GM19043 (cell line): ENCODE measurements at regions not wholly inside any gene's neighbourhood (a gene's known extent, or its start where the extent isn't known, plus 50 kb on each side); places are given as distances from the start of the nearest gene placed in this dataset.
A peak's percentile ranks its signal among the peaks of the same experiment; 100 is the strongest.
"Not testable (repeated sequence)": the region's sequence is repeated elsewhere in the genome, so short reads cannot be mapped to it uniquely, and the experiment has no call there.

Experiments used
- ATAC-seq: cut with Tn5 transposase; IDR thresholded peaks from one replicate; pipeline ENCODE4 v1.9.1; 2021; ENCODE audit warnings: low read depth; ENCODE audit not compliant: unreplicated experiment

DNA sequence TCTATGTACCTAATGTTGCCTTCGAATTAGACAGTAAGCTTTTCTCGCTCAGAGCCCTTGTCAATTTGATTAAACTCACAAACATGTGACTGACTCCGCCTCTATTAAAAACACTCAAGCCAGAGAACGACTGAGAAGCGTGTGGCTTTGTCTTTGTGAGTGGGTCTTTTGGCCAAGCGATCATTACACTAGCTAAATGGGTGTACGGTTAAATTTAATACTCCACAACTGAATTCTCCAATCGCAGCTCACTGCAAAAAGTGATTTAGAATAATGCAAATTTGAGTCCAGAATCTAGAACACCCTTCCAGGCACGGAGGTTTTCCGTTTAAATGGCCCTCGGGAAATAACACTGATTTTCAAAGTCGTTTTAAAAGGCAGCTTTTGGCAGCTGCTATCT lies 253.7 kb downstream of the EFCAB11 start:
- ATAC-seq = no peak

DNA sequence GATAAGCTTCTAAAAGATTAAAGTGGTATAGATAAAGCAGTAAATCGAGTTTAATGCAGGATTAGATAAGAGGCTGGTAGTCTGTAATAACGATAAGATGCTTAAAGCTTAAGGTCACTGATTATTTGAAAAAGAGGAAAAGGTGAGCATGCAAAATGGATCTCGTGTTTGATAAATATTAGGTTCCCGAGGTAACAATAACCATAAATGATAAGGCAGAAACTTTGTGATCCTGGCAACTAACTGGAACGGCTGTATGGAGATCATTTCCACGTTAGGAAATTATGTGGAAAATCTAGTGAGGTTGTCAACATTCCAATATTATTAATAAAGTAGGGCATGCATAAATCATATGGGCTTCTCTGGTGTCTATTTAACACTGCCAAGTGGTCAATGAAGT lies 255.5 kb downstream of the EFCAB11 start:
- ATAC-seq = no peak

GRCh38 chr14:89697281-89698060 lies 257.1 kb downstream of the EFCAB11 start:
- ATAC-seq = no peak

DNA sequence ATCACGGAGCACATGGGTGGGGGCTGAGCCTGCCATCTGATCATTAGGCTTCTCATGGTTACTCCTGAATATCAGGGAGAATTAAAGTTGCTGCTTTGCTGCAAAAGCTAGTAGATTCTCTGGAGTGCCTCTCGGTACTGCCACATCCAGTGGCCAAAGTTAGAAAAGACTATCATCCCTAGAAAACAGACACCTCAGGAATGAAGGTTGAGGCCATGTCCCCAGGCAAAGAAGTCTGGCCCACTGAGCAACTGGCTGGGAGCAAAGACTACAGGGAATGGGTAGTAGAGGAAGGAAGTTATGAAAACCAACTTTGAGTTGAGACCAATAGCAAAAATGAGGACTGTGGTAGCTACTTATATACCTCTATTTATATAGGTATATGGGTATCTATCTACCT lies 258.7 kb downstream of the EFCAB11 start:
- ATAC-seq = no peak

DNA sequence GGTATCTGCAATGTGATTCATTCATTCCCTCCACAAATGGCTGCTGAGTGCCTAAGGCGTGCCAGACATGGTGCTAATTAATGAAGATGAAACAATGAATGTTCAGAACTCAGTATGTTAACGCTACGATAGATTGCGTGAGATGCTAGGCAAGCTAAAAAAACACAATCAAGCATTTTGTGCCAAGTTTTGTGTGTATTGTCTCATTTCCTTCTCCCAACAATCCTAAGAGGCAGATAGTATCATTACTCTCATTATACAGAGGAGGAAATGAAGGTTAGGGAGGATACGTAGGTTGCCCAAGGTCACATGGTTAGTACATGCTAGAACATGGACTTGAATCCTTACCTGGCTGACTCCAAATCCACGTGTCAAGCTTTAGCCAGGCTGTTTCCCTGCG lies 264.4 kb downstream of the EFCAB11 start:
- ATAC-seq = no peak

DNA sequence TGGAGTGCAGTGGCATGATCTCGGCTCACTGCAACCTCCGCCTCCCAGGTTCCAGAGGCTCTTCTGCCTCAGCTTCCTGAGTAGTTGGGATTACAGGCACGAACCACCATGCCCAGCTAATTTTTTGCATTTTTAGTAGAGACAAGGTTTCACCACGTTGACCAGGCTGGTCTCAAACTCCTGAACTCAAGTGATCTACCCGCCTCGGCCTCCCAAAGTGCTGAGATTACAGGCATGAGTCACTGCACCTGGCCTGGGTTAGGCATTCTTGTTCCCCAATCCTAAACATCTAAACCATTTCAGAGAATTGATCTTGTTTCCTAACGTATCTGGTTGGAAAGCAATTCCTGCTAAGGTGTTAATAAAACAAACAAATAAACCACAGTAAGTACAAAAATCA lies 264.8 kb downstream of the EFCAB11 start:
- ATAC-seq = not testable (repeated sequence)

- ATAC-seq = no peak
Observed at GRCh38 chr14:89688507-89689211, 265.9 kb downstream of the EFCAB11 start.

GRCh38 chr14:89687129-89687528 lies 267.4 kb downstream of the EFCAB11 start:
- ATAC-seq = not testable (repeated sequence)

- no peak for ATAC-seq
Observed at GRCh38 chr14:89684139-89684538, 267.1 kb upstream of the FOXN3 start.

DNA sequence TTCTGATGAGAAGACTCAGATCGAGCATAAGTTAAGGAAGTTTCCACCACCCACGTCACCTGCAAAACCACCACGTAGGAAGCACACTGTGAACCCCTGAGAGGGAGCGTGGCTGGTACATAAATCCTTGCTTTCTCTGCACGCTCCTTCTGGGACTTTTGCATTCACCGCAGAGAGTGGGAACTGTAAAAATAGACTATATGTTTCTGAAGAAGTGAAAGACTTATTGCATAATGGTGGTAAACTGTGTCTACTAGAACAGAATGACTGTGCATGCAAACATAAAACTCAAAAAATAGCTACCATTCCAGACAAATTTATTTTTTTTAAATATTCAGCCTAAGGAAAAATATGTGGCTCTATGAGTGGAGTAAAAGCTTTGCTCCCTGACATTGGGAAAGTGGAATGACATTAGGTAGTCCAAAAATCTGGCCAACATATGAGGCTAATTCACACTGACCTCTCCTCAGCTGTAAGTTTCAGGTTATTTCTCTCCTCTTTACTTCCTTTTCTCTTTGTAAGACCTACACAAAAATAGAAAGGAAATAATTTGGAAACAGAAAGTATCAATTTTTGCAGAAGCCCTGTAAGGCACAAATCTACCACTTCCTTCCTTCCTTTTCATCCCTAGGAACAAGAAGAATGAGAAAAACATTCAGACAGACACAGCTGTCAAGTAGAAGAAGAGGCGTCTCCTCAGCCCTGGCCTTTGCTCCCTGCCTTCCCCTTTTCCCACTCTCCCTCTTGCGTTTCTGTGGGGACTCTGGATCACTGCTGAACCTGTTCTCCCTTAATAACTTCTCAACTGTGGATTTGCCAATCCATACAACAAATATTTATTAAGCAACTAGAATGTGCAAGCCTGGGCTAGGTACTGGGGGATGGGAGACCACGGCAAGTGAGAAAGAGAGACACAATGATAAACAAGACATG lies 264.3 kb upstream of the FOXN3 start:
- peak; percentile 83 for ATAC-seq

DNA sequence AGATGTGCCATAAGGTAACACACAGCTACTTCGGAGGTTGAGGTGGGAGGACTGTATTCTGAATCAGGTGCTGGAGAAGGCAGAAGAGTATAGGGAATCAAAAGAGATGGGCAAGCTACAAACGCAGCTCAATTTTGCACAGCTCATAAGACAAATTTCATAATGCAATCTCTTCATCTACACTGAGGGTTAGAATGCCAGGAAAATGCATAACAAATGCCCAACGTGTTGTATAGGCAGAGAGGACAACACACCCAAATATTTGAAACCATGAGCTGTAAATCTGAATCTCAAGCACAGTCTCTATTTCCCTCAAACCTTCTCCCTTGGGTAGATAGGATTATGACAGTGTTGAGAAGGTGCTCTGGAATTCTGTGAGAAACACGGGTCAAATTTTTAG lies 263.1 kb upstream of the FOXN3 start:
- ATAC-seq = no peak

DNA sequence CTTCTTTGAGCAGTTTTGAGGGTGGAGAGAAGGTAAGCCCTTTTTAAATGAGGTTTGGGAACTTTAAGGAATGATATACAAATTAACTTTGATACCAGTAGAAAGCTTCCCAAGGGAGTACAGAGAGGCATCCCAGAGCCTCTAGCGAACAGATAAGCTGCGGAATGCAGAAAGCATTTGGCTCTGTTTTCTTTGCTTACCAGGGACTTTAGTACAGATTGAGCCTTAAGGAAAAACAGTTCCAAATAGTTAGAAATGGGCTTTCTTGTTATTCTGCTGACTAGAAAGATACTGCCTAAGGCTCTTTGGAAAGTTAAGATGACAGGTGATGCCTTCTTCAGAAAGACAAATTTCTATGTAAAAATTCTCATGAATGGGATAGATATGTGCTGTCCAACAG lies 261.7 kb upstream of the FOXN3 start:
- no peak for ATAC-seq

GRCh38 chr14:89675590-89675989 lies 258.6 kb upstream of the FOXN3 start:
- no peak for ATAC-seq

- ATAC-seq = no peak
Observed at GRCh38 chr14:89674936-89675335, 257.9 kb upstream of the FOXN3 start.

DNA sequence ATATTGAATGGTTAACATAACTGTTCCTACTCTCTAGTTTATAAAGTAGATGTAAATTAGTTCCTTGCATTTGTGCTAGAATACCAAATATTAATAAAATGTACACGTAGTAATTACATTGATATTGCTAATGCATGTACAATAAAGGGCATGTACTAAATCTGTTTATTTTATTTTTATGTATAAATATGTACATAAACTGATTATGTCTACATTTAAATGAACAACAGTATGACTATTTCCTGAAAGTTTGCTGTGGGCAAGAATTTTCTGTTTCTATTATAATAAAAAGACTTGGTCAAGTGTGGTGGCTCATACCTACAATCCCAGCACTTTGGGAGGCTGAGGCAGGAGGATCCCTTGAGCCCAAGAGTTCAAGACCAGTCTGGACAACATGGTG lies 257.2 kb upstream of the FOXN3 start:
- no peak for ATAC-seq

GRCh38 chr14:89673512-89674225 lies 256.6 kb upstream of the FOXN3 start:
- ATAC-seq = no peak

DNA sequence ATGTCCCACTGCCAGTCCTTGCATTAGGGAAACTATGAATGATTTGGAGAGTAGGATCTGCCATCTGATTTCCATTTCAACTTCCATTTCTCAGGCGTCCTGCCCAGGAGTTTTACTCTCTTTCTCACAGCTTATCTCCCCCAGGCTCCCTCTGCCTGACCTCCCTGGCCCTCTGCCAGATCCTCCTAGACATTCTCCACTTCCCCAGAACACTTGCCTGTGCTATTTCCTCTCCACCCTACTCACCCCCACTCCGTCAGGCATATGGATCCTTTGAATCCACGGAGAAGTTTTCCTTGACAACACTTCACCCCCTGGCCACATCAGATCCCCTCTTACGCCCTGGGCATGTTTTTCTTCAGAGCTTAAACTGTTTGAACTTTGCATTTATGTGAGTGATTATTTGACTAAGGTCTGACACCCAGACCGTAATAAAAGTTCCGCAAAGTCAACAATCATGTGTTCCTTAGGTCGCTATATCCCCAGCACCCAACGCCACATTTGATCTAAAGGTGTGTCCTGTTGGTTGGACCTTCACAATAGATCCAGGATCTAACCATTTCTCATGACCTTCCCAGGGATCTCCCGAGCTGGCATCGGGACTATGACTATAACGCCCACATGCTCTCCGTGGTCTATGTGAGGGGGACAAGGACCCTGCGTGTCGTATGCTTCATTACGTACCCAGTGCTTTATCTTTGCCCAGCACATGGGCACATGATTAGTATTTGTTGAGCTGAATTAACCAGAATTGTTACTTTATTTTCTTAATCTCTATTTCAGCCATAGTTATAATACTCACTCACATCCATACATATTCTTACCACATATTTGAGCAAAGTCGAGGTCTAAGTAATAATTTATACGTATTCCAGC lies 255.8 kb upstream of the FOXN3 start:
- no peak for ATAC-seq

- ATAC-seq = peak; percentile 82
Observed at GRCh38 chr14:89669193-89669592, 252.2 kb upstream of the FOXN3 start.

- ATAC-seq = no peak
Observed at GRCh38 chr14:89667983-89668382, 250.9 kb upstream of the FOXN3 start.
